K562 (cell line): ENCODE measurements at regions not wholly inside any gene's neighbourhood (a gene's known extent, or its start where the extent isn't known, plus 50 kb on each side); places are given as distances from the start of the nearest gene placed in this dataset.

Experiments used
- ATAC-seq: fragments of 200-7000 bp; cut with Tn5 transposase; 3 replicates; pipeline ENCODE4 v1.9.1; 2020; ENCODE audit warnings: moderate library complexity
- BruUV-seq: library from RNA; stranded (reverse); fragments of 400-500 nt; replicated peaks from 2 replicates; lab custom pipeline; 2021; lab: Mats Ljungman, UMichigan
- CTCF ChIA-PET: fragments of 300-600 bp; formaldehyde crosslinking; extraction: SDS; loops from one replicate; lab custom pipeline; 2021; ENCODE audit warnings: low intra/inter-chr PET ratio; lab: Yijun Ruan, JAX
- POLR2A ChIA-PET: fragments of 300-600, 350-650 bp; sonication (Branson Sonifier 250); formaldehyde crosslinking; extraction: SDS; loops from one replicate; lab custom pipeline; 2021; ENCODE audit warnings: antibody characterized with exemption, inconsistent platforms; lab: Yijun Ruan, JAX
- DNase-seq, 4 experiments: peaks; one replicate each; pipeline versions ENCODE4 v3.0.0 to v3.0.0-alpha.2; 2011 to 2018; ENCODE audit warnings: low spot score in 3 of 4, mixed read lengths in 3 of 4; ENCODE audit errors: extremely low read depth in 1 of 4
- FAIRE-seq: peaks from 2 replicates; lab custom pipeline; 2011; peaks lifted over from hg19 to GRCh38; lab: Jason Lieb, UNC
- H2AFZ ChIP-seq: 2 replicates; pipeline ENCODE4 v1.6.0; 2011; ENCODE audit warnings: low read depth, low read length, control low read depth, inconsistent platforms
- H3K27ac ChIP-seq: fragments of 200-600 bp; 3 replicates; pipeline ENCODE4 v1.8.0; 2011; ENCODE audit warnings: low read depth, mild to moderate bottlenecking, control low read depth, inconsistent platforms, low read length, moderate library complexity, mixed read lengths; ENCODE audit errors: extremely low read depth
- H3K27me3 ChIP-seq, 2 experiments: fragments of 300-600 bp in 1 of 2; 2 replicates in 1 of 2; 3 replicates in 1 of 2; pipeline versions ENCODE4 v1.6.0 to v1.8.0; 2011; ENCODE audit warnings: inconsistent platforms in 2 of 2, low read length in 2 of 2, mild to moderate bottlenecking in 1 of 2, mixed read lengths in 1 of 2, moderate library complexity in 1 of 2; ENCODE audit not compliant: control insufficient read depth in 2 of 2, insufficient read depth in 2 of 2
- H3K36me3 ChIP-seq: fragments of 300-600 bp; 3 replicates; pipeline ENCODE4 v1.8.0; 2011; ENCODE audit warnings: mild to moderate bottlenecking, low read length, inconsistent platforms; ENCODE audit not compliant: control insufficient read depth, insufficient read depth
- H3K4me1 ChIP-seq, 2 experiments: fragments of 200-600 bp in 1 of 2; replicated peaks in 1 of 2; 2 replicates in 1 of 2; 3 replicates in 1 of 2; pipeline versions ENCODE4 v1.5.1 to v1.8.0; 2011; ENCODE audit warnings: inconsistent platforms in 2 of 2, low read length in 2 of 2, mild to moderate bottlenecking in 1 of 2, mixed read lengths in 1 of 2, moderate library complexity in 1 of 2; ENCODE audit not compliant: control insufficient read depth in 2 of 2, insufficient read depth in 2 of 2
- H3K4me2 ChIP-seq: 2 replicates; pipeline ENCODE4 v1.6.1; 2011; ENCODE audit warnings: low read length, control low read depth, inconsistent platforms, mixed read lengths; ENCODE audit not compliant: insufficient read depth
- H3K4me3 ChIP-seq: fragments of 200-600 bp; sonication (generic), shearing (Covaris generic); 2 replicates; pipeline ENCODE4 v1.5.1; 2016; ENCODE audit warnings: control low read depth, inconsistent platforms
- H3K79me2 ChIP-seq: fragments of 200-600 bp; 3 replicates; pipeline ENCODE4 v1.8.0; 2011; ENCODE audit warnings: low read length, inconsistent platforms; ENCODE audit not compliant: control insufficient read depth, insufficient read depth
- H3K9ac ChIP-seq, 2 experiments: 2 replicates each; pipeline versions ENCODE4 v1.6.0 to v1.6.1; 2011; ENCODE audit warnings: low read depth in 2 of 2, low read length in 2 of 2, control low read depth in 1 of 2, inconsistent platforms in 1 of 2, mild to moderate bottlenecking in 1 of 2, mixed read lengths in 1 of 2; ENCODE audit not compliant: insufficient read depth in 1 of 2
- H3K9me1 ChIP-seq: one replicate; pipeline ENCODE4 v1.6.0; 2011; ENCODE audit warnings: inconsistent platforms, mild to moderate bottlenecking, low read length, moderate library complexity; ENCODE audit not compliant: control insufficient read depth, insufficient read depth
- H3K9me3 ChIP-seq: replicated peaks from 2 replicates; pipeline ENCODE4 v1.5.1; 2011; ENCODE audit warnings: low read depth, low read length, inconsistent platforms; ENCODE audit not compliant: control insufficient read depth, insufficient read depth
- H4K20me1 ChIP-seq: replicated peaks from 2 replicates; pipeline ENCODE4 v1.6.1; 2011; ENCODE audit warnings: low read length, inconsistent platforms, mixed read lengths; ENCODE audit not compliant: control insufficient read depth, insufficient read depth
- ARHGAP35 ChIP-seq: fragments of 450-650 bp; IDR thresholded peaks from 2 replicates; pipeline ENCODE4 v1.6.1; 2018; ENCODE audit not compliant: partially characterized antibody
- ETV1 ChIP-seq: fragments of 450-650 bp; conservative IDR thresholded peaks from 2 replicates; pipeline ENCODE4 v1.6.1; 2016; ENCODE audit warnings: missing genetic modification characterization, control low read depth, low read depth, missing compliant biosample characterization
- FOXA3 ChIP-seq, 2 experiments: fragments of 450-650 bp in 1 of 2; sonication (generic) in 1 of 2; formaldehyde crosslinking; IDR thresholded peaks in 1 of 2; conservative IDR thresholded peaks in 1 of 2; 2 replicates each; pipeline versions ENCODE4 v1.4.0 to v1.8.0; 2020 to 2022; ENCODE audit warnings: mild to moderate bottlenecking in 2 of 2, missing genetic modification reagents in 1 of 2
- FOXJ2 ChIP-seq: fragments of 200-800 bp; sonication (Bioruptor generic); IDR thresholded peaks from 2 replicates; pipeline ENCODE4 v1.6.1; 2016; ENCODE audit warnings: missing genetic modification characterization, missing compliant biosample characterization
- HDAC2 ChIP-seq: fragments of 450-650 bp; IDR thresholded peaks from 2 replicates; pipeline ENCODE4 v1.6.1; 2016; ENCODE audit warnings: mild to moderate bottlenecking
- HEY1 ChIP-seq: fragments of 250-450 bp; sonication (Bioruptor Pico); IDR thresholded peaks from 2 replicates; pipeline ENCODE4 v1.5.0; 2020; ENCODE audit warnings: mild to moderate bottlenecking, moderate library complexity, borderline replicate concordance
- HSF4 ChIP-seq: fragments of 250-450 bp; sonication (Bioruptor Pico); IDR thresholded peaks from 2 replicates; pipeline ENCODE4 v2.1.2; 2022; ENCODE audit warnings: mild to moderate bottlenecking, moderate library complexity, borderline replicate concordance
- RUNX1 ChIP-seq: sonication (generic); IDR thresholded peaks from 2 replicates; pipeline ENCODE4 v1.6.1; 2016; ENCODE audit warnings: antibody characterized with exemption, low read depth
- ZNF77 ChIP-seq: fragments of 250-450 bp; sonication (Bioruptor Pico); IDR thresholded peaks from 2 replicates; pipeline ENCODE4 v1.5.0; 2020
- ZNF785 ChIP-seq: fragments of 250-450 bp; sonication (Bioruptor Pico); IDR thresholded peaks from 2 replicates; pipeline ENCODE4 v1.4.0; 2020; ENCODE audit warnings: mild to moderate bottlenecking
- WGBS: fragments of 100-300 bp; shearing (Covaris generic); methylation state at CpG from one replicate; pipeline ENCODE4 v1.1.6; 2016; ENCODE audit warnings: low coverage, mixed read lengths; ENCODE audit not compliant: insufficient coverage; ENCODE audit errors: missing lambda C conversion rate; 5-methylcytosine and 5-hydroxymethylcytosine counted together
- in situ Hi-C: fragments of 300-500 bp; cut with MboI; formaldehyde crosslinking; loops from 4 replicates; pipeline ENCODE4 v1.15.0; 2018; ENCODE audit warnings: inconsistent platforms, mixed read lengths
- intact Hi-C: fragments of 100-400 bp; cut with micrococcal nuclease; formaldehyde crosslinking; loops from 2 replicates; pipeline ENCODE4 v1.14.2; 2022
- TF ChIP-seq, protein P1 (sequence below): fragments of 200-400 bp; formaldehyde crosslinking; IDR thresholded peaks from 2 replicates; pipeline ENCODE4 v1.6.1; 2017; ENCODE audit warnings: mild to moderate bottlenecking, low read depth, low read length, moderate library complexity
- TF ChIP-seq, protein P2 (sequence below): fragments of 250-450 bp; sonication (Bioruptor Pico); IDR thresholded peaks from 2 replicates; pipeline ENCODE4 v1.5.0; 2021

DNA sequence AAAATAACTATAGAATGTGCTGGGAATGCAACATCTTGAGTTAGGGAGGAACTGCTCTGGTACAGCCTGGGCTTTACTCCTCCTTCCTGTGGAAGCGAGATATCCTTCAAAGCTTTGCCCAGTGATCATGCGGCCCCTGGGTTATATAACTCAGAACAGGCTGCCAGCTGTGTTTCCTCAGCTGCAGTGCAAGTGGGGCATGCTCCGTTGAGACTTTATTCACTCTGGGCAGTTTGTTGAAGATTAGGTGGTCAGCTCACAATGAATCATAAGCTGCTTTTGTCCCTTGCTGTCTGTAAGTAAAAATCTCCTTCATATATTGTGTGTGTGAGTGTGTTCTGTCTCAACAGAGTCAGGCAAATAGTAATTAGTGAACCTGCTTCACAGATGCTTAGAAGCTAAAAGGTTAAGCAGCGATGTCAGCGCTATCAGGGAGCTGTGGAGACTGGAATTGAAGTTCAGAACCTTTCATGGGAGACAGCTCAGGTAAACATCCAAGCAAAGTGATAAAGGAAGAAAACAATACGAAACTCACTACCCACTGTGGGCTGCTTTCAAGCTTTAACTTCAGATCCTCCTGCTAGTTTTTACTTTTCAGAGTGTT lies 688.4 kb downstream of the HTR1B start:
- CTCF ChIA-PET: no interaction called here
- intact Hi-C loops: no loop called here
- H4K20me1 ChIP-seq: no peaks in the 10 kb centered on the region
- H3K9me1 ChIP-seq: no peaks in the 10 kb centered on the region
- H3K36me3 ChIP-seq: no peaks in the 10 kb centered on the region
- no peak overlapping the region for H3K9ac ChIP-seq
- POLR2A ChIA-PET: no interaction called here
- H3K79me2 ChIP-seq: no peaks in the 10 kb centered on the region
- H3K9me3 ChIP-seq: no peaks in the 10 kb centered on the region
- FAIRE-seq: no peak
- H3K4me2 ChIP-seq: no peak overlapping the region
- no peak overlapping the region for H3K27ac ChIP-seq
- H3K4me1 ChIP-seq: no peaks in the 10 kb centered on the region
- no peaks in the 10 kb centered on the region for H3K27me3 ChIP-seq
- H2AFZ ChIP-seq: no peak overlapping the region
- in situ Hi-C loops: no loop called here
- no peak for ATAC-seq
- DNase-seq: no peak
- no peak overlapping the region for H3K4me3 ChIP-seq
- WGBS: 1% methylated on average over 6 of the region's 6 CpGs
- TF ChIP-seq, protein P1, sequence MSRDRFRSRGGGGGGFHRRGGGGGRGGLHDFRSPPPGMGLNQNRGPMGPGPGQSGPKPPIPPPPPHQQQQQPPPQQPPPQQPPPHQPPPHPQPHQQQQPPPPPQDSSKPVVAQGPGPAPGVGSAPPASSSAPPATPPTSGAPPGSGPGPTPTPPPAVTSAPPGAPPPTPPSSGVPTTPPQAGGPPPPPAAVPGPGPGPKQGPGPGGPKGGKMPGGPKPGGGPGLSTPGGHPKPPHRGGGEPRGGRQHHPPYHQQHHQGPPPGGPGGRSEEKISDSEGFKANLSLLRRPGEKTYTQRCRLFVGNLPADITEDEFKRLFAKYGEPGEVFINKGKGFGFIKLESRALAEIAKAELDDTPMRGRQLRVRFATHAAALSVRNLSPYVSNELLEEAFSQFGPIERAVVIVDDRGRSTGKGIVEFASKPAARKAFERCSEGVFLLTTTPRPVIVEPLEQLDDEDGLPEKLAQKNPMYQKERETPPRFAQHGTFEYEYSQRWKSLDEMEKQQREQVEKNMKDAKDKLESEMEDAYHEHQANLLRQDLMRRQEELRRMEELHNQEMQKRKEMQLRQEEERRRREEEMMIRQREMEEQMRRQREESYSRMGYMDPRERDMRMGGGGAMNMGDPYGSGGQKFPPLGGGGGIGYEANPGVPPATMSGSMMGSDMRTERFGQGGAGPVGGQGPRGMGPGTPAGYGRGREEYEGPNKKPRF: no peak
- TF ChIP-seq RUNX1 (no peak), ZNF77 (CRISPR knock-in tag) (no peak), HEY1 (CRISPR knock-in tag) (no peak), ETV1 (no peak), HDAC2 (no peak), FOXJ2 (no peak), ARHGAP35 (no peak), ZNF785 (CRISPR knock-in tag) (no peak), FOXA3 (CRISPR knock-in tag; conservative IDR thresholded peaks at IDR 0.05 in 1 of 2, IDR thresholded peaks at IDR 0.05 in 1 of 2) (no peak), HSF4 (CRISPR knock-in tag) (no peak)
- TF ChIP-seq, protein P2, sequence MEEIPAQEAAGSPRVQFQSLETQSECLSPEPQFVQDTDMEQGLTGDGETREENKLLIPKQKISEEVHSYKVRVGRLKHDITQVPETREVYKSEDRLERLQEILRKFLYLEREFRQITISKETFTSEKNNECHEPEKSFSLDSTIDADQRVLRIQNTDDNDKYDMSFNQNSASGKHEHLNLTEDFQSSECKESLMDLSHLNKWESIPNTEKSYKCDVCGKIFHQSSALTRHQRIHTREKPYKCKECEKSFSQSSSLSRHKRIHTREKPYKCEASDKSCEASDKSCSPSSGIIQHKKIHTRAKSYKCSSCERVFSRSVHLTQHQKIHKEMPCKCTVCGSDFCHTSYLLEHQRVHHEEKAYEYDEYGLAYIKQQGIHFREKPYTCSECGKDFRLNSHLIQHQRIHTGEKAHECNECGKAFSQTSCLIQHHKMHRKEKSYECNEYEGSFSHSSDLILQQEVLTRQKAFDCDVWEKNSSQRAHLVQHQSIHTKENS (CRISPR knock-in tag): no peak
- TF ChIP-seq, all 486 proteins: peak for 0
- no TSS peak for BruUV-seq
